Jurkat, Clone E6-1 (cell line): ENCODE measurements at regions not wholly inside any gene's neighbourhood (a gene's known extent, or its start where the extent isn't known, plus 50 kb on each side); places are given as distances from the start of the nearest gene placed in this dataset.

Experiments
- DNase-seq: peaks from one replicate; pipeline ENCODE4 v3.0.0-alpha.2; 2011; ENCODE audit warnings: low read depth, low spot score
- H3K4me3 ChIP-seq: 2 replicates; pipeline ENCODE4 v1.5.1; 2011; ENCODE audit warnings: mild to moderate bottlenecking, low read length, control low read depth, moderate library complexity

DNA sequence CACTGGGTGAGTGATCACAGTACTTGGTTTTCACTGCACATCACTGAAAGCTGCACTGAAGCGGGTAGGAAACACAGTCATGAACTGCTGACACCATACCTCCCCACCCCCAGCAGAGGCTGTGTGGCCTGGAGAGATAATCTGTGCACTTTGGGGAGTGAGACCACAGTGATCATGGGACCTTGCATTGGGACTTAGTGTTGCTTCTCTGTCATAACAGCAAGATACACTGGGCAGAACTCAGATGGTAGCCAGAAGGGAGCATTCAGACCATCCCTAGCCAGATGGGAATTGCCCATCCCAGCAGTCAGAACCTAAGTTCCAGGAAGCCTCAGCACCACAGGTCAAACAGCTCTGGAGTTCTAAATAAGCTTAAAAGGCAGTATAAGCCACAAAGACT is 346.4 kb upstream of the TMEM229A start:
- DNase-seq, result no peak
- H3K4me3 ChIP-seq, result no peak overlapping the region

DNA sequence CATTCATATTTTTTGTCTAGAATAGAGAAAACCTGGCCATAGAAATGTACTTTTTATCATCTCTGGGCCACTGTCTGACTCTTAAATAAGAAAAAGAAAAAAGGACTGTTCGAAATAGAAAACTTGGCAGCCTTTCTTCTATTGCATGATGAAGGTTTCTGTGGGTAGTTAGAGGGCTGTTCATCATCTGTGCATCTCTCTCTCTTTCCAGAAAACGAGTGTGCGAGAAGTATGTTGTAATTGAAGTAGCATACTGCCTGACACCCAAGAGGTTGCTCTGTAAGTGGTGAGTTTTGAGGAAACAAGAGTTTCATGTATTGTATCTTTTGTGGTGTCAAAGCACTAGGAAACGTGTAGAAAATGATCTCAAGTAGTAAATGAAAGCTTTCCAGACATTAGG is 343.2 kb upstream of the TMEM229A start:
- no peak for DNase-seq
- H3K4me3 ChIP-seq, result no peak overlapping the region

DNA sequence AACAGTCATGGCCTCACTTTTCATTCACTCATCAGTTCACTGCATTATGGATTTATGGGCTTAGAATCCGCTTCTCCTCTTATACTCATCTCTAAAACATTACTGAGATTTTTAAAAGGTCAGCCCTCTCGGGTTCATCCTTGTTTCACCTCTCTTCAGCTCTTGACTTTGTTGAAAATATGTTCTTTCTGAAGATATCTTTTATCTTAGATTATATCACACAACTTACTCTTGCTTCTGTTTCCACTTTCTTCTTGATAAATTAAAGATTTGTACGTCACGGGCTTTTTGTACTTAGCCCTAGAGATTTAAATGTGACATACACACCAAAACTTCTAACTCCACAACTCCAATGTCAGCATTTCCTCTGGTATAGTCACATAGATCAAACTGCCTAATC is 342.5 kb upstream of the TMEM229A start:
- no peak for DNase-seq
- H3K4me3 ChIP-seq, result no peak overlapping the region

DNA sequence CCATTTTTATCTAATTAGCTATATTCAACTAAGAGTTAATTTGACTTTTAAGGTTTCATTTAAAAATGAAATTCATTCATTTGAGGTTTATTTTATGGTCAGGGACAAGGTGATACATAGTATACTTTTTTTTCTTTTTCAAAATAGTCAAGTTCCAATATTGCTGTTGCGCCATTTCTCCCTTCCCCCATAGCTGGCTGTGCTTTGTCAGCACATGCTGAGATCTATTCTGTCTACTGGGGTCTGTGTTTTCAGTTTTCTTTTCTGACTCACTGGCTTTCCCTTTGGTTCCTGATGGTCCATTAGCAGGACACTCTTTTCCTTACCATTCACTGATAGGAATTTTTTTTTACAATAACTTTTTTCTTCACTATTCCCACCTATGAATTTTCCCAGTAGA is 336.4 kb upstream of the TMEM229A start:
- DNase-seq, result no peak
- H3K4me3 ChIP-seq, result no peak overlapping the region

DNA sequence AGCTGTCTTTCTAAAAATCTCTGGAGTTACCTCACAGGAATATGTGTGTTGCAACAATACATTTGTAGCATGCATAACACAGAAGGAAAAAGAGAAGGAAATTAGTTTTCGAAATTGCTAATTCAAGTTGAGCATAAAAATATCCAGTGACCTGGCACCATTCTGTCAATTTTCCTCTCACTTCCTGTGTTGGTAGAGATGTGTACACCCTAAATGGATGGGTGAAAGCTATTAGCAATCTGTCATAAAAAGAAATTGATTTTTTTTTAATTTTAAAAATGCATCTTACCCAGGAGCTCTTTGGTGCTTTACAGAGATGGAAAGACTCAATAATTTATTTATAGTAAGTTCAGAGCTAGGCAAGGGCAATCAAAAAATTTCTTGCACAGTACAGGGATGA is 333.3 kb upstream of the TMEM229A start:
- no peak overlapping the region for H3K4me3 ChIP-seq
- DNase-seq, result no peak

DNA sequence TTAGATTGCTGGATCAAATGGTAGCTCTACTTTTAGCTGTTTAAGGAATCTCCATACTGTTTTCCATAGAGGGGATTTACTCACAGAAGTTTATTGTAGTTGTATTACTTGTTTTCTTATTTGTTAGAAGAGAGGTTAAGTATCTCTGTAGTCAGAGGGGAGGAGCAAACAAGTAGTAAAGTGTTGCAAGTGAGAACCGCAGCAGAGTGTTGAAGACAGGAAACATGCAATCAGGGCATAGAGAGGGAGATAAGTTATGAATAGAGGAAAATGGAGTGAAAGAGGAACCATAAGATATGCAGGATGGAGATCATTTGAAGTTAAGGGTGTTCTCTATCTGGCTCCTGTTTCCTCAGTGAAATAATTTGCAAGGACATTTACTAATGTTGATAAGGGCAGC is 331.4 kb upstream of the TMEM229A start:
- no peak for DNase-seq
- no peak overlapping the region for H3K4me3 ChIP-seq

DNA sequence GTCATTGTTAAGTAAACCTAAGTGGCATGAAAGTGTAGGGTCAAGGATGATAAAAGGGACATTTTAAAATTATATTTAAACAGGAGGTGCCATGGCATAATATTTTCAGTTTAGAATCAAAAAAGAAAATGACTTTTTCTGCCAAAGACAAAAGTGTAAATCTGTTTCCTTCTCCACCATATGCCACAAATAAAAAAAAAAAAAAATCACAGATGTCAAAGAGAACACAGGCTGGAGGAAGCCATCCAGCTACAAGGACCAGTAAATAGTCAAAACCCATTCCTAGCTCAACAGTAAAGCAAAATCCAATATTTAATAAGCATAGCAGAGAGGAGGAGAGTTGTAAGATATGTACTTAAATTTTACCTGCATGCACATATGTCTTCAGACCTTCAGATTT is 321.3 kb upstream of the TMEM229A start:
- no peak overlapping the region for H3K4me3 ChIP-seq

DNA sequence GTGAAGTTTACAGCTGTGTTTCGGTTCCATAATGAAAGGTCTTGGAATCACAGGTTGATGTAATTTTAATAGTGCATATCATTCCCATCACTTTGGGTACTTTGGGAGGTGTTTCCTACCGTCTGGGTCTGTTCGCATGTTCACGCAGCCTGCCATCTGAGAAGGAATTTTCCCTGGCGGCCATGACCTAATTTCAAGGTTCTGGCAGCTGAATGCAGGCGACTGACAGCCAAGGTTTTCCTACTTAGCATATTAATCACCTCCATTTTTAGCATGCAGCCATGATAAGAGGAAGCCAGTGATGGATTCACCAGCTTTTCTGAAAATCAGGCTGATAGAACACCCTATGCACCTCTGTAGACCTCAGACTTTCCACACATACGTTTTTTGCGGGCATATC is 319.1 kb upstream of the TMEM229A start:
- H3K4me3 ChIP-seq, result no peak overlapping the region
- no peak for DNase-seq

More for the DNA sequence above, 321.3 kb upstream of the TMEM229A start:
- DNase-seq, result no peak

DNA sequence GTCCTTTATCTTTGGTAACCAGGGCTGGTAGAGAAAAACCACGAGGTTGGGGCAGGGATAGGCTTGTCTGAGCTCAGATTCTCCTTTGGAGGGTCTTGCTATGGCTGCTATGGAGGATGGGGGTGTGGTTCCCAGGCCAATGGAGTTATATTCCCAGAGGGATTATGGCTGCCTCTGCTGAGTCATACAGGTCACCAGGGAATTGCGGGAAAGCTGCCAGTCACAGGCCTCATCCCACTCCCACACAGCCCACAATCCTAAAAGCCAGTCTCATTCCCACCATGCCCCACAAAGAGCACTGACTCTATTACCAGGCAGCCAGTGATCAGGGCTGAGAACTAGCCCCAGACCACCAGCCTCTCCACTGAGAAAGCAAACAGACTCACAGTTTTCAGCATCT is 316.6 kb upstream of the TMEM229A start:
- no peak overlapping the region for H3K4me3 ChIP-seq
- no peak for DNase-seq

DNA sequence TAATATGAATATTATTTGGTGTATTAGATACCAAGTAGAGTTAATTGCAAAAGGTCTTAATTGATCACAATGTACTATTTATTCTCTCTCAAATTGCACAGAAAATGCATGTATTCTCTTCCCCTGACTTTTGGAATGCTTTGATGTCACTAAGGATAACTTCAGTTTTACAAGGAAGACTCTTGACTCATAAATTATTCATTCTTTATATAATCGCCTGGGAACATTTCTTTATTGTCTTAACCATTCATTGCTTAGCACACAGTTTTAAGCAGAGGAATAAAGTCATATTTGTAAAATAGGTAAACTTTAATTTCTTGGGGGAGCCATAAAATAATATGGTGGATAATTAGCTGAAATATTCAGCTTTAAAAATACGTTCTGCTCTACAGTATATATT is 306.0 kb upstream of the TMEM229A start:
- DNase-seq, result no peak
- H3K4me3 ChIP-seq, result no peak overlapping the region

DNA sequence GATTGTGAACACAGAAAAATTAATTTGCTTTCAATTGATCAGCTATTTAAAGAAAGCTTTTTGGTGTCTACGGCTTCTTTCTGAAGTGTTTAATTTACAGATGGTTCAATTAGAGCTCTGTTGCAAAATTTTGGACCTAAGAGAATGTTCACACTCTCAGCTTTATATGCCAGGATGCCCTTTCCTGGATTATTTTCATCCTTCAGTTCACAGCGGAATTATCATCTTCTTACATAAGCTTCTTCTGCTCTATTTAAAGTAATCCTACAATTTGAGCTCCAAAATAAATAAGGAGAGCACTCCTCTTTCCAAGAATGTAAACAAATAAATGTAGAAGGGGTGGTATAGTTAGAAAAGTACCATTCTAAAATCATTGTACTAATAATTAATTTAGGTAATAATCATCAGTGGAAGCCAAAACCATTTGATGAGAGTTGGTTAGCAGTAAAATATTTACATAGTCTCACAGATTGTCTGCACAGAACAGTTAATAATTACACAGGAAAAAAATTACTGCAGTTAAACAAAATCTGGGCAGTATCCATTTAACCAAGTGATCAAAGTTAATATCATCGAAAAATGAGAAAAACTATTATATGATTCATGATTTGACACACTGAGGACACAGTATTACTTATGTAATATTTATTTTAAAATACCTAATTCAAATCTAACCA is 298.0 kb upstream of the TMEM229A start:
- no peak overlapping the region for H3K4me3 ChIP-seq
- DNase-seq, result no peak

DNA sequence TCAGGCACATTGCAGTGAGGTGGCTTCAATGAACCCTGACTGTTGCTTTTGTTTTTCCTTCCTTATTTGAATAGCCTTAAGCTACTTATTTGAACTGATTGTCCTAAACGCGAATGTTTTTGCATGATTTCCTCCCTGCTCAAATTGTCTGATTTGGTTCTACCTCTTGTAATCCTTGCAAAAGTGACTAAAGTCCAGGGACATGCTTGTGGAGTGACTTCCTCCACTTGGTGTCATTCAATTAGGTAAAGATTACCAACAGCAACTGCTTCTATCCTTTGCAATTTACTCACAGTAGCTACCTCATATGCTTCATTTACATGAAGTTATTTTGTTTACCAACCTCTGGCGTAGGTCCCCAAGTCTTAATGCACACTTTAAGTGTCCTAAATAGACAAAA is 295.9 kb upstream of the TMEM229A start:
- DNase-seq, result no peak
- H3K4me3 ChIP-seq, result no peak overlapping the region

DNA sequence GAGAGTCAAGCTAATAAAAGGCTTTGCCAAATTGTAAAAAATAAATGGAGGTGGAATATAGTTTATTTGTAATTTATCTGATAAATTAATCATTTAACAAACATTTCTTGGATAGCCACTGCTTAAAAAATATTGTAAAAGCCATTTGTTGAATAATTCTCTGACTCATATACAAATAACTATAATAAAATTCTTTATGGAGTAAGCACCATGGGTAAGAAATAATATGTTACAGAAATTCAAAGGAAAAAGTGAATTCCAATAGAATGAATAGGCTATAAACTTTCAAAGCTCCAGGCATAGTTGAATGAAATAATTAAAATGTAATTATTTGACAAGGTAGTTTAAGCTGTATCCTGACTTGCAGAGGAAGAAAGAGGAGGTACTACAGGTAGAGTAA is 291.4 kb upstream of the TMEM229A start:
- no peak for DNase-seq
- no peak overlapping the region for H3K4me3 ChIP-seq

DNA sequence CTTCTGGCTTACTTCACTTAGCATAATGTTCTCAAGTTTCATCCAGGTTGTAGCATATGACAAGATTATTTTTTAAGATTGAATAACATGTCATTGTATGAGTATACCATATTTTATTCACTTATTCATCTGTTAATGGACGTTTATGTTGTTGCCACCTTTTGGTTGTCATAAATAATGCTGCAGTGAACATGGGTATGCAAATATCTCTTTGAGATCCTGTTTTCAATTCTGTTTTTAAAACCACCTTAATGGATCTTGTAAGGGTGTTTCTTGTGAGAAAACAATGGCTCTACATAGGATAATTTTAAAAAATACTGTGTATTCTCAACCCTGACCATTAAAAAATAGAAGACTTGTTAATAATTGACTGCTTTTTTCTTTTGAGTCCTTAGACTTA is 290.7 kb upstream of the TMEM229A start:
- H3K4me3 ChIP-seq, result no peak overlapping the region

DNA sequence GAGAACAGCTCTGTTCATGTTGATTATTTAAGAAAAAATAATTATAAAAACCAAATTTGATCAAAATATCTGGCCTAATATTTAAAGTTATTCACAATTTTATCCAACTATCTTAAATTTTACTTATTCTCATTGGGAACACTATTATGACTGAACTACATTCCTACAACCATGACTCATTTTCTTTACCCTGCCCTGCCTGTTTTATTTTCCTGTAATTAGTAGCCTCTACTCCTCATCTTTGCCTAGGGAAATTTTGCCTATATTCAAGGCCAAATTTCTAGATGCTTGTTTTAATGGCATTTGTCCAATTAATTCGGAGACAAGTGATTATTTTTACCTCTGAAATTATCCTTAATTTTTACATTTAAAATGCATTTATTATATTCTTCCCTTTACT is 289.7 kb upstream of the TMEM229A start:
- no peak overlapping the region for H3K4me3 ChIP-seq

More for the DNA sequence above, 290.7 kb upstream of the TMEM229A start:
- DNase-seq, result no peak

DNA sequence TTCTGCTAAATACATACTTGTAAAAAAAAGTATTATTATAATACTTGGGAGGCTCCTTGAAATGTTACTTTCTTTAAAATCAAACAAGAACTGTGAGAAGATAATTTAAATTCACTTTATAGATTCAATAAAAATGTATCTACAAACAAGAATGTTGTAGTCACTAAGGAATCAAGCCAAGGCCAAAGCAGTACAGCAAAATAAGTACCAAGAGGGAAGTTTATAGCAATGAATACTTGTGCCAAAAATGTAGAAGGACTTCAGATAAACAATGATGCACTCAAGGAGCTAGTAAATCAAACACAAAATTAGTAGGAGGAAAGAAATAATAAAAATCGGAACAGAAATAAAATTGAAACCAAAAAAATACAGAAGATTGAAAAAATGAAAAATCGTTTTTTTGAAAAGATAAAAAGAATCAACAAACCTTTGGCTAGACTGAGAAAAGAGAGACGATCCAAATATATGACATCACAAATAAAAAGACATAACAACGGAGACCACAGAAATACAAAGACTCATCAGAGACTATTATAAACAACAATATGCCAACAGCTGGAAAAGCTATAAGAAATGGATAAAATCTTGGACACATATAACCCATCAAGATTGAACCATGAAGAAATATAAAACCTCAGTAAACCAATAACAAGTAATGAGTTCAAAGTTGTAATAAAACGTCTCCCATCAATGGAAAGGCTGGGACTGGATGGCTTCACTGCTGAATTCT is 286.0 kb upstream of the TMEM229A start:
- no peak for DNase-seq
- H3K4me3 ChIP-seq, result no peak overlapping the region

More for the DNA sequence above, 289.7 kb upstream of the TMEM229A start:
- no peak for DNase-seq

DNA sequence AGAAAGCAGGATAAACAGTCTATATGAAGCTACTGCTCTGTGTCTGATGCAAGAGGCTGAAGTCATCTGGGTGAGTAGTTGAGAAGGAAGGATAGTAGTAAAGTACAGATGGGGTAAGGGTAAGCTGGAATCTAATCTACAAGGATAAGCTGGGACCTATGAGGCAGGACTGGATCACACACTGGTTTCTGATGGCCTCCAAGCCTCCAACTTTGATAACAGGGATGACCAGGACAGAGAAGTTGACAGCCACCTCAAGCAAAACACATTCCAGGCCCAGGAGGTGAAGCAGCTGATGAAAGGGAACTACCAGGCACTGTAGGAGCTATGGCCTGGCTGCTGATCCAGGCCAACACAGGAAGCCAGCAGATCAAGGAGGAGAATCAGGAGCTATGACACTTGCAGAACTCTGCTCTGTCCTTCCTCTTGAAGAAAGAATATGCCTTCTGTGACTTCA is 278.1 kb upstream of the TMEM229A start:
- no peak for DNase-seq

DNA sequence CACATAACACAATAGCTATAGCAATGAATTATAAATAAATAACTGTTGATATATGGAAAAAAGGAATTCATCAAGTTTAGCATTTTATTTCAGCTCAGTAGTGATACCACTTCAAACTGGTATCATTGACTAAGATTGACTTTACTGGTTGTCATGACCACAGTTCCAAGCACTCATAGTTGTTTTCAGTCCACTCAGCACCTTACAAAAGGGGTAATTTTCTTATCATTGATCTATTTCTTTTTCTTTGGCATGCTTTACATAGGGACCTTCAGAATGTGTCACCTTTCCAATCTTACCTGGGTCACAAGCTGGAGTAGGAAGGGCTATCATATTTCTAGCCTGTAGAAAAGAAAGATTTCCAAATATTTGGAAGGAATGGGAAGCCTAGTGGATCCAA is 275.5 kb upstream of the TMEM229A start:
- DNase-seq, result no peak
- H3K4me3 ChIP-seq, result no peak overlapping the region

More for the DNA sequence above, 278.1 kb upstream of the TMEM229A start:
- no peak overlapping the region for H3K4me3 ChIP-seq

DNA sequence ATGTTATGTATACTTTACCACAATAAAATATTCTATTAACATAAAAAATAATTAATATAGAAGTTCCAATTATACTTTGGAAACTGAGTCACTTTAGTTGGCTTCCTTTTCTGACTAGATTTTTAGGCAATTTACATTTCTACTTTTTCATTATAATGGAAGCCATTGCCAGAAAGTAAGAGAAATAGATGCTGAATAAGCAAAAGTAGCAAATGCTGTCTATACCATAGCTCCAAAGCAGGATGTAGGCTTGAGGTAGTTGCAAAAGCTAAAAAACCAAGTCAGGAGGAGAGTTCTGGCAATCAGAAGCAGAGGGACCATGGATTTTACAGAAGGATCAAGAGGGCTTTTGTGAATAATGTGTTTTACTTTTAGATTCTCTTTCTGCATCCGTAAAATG is 262.4 kb upstream of the TMEM229A start:
- no peak for DNase-seq
- no peak overlapping the region for H3K4me3 ChIP-seq

DNA sequence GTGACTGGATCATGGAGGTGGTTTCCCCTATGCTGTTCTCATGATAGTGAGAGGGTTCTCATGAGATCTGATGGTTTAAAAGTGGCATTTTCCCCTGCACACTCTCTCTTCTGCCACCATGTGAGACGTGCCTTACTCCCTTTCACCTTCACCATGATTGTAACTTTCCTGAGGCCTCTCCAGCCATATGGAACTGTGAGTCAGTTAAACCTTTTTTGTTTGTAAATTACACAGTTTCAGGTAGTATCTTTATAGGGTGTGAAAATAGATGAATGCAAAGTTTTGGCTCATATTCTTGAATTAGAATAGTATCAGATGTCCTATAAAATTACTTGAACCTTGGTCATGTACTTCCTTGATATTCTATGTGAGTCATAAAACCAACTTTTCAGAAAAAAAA is 252.1 kb upstream of the TMEM229A start:
- no peak for DNase-seq

More for the DNA sequence above, 252.1 kb upstream of the TMEM229A start:
- H3K4me3 ChIP-seq, result no peak overlapping the region
